OCI-LY7 (cell line): ENCODE measurements at regions not wholly inside any gene's neighbourhood (a gene's known extent, or its start where the extent isn't known, plus 50 kb on each side); places are given as distances from the start of the nearest gene placed in this dataset.

ENCODE experiments used
- BruUV-seq: library from RNA; stranded (reverse); fragments of 400-500 nt; replicated peaks from 2 replicates; lab custom pipeline; 2021; lab: Mats Ljungman, UMichigan
- CTCF ChIA-PET: fragments of 300-600 bp; sonication (Branson Sonifier 250); formaldehyde crosslinking; loops from one replicate; lab custom pipeline; 2022; ENCODE audit warnings: antibody characterized with exemption; ENCODE audit not compliant: unreplicated experiment; lab: Charles Lee
- POLR2A ChIA-PET: fragments of 300-600 bp; sonication (Branson Sonifier 250); formaldehyde crosslinking; loops from one replicate; lab custom pipeline; 2022; ENCODE audit warnings: antibody characterized with exemption; lab: Charles Lee
- DNase-seq: peaks from one replicate; pipeline ENCODE4 v3.0.0-alpha.2; 2015; ENCODE audit warnings: low spot score
- H2AFZ ChIP-seq: fragments of 200-600 bp; sonication (generic), shearing (Covaris generic); 2 replicates; pipeline ENCODE4 v1.6.1; 2014; ENCODE audit warnings: mild to moderate bottlenecking, antibody characterized with exemption, low read length, moderate library complexity
- H3K27ac ChIP-seq: fragments of 200-600 bp; sonication (generic); 2 replicates; pipeline ENCODE4 v1.5.1; 2014; ENCODE audit warnings: mixed run types, low read depth, mild to moderate bottlenecking, moderate library complexity, low read length, inconsistent platforms; ENCODE audit not compliant: poor library complexity, severe bottlenecking
- H3K36me3 ChIP-seq: fragments of 200-600 bp; sonication (generic); 2 replicates; pipeline ENCODE4 v1.6.1; 2014; ENCODE audit warnings: mild to moderate bottlenecking, antibody characterized with exemption, low read length, moderate library complexity, mixed read lengths; ENCODE audit not compliant: insufficient read depth
- H3K4me1 ChIP-seq: fragments of 200-600 bp; sonication (generic); 2 replicates; pipeline ENCODE4 v1.5.1; 2014; ENCODE audit warnings: mild to moderate bottlenecking, low read length; ENCODE audit not compliant: insufficient read depth, poor library complexity, severe bottlenecking
- H3K4me2 ChIP-seq: fragments of 200-600 bp; sonication (generic); 2 replicates; pipeline ENCODE4 v1.6.1; 2014; ENCODE audit warnings: mild to moderate bottlenecking, low read length
- H3K4me3 ChIP-seq: fragments of 200-600 bp; sonication (generic); 2 replicates; pipeline ENCODE4 v1.5.1; 2014; ENCODE audit warnings: mild to moderate bottlenecking, low read depth, low read length; ENCODE audit not compliant: poor library complexity, severe bottlenecking
- H3K79me2 ChIP-seq: fragments of 200-600 bp; sonication (generic); 2 replicates; pipeline ENCODE4 v1.6.1; 2016; ENCODE audit warnings: low read depth, mild to moderate bottlenecking, low read length, moderate library complexity, mixed read lengths; ENCODE audit not compliant: insufficient read depth
- H3K9me2 ChIP-seq: fragments of 200-600 bp; sonication (generic); 2 replicates; pipeline ENCODE4 v1.6.1; 2016; ENCODE audit warnings: mild to moderate bottlenecking, low read length, mixed read lengths; ENCODE audit not compliant: insufficient read depth
- H3K9me3 ChIP-seq: fragments of 200-600 bp; sonication (generic); 2 replicates; pipeline ENCODE4 v1.6.1; 2014; ENCODE audit warnings: mild to moderate bottlenecking, mixed run types, low read length, mixed read lengths
- H4K20me1 ChIP-seq: fragments of 200-600 bp; sonication (generic); 2 replicates; pipeline ENCODE4 v1.6.1; 2014; ENCODE audit warnings: mild to moderate bottlenecking, antibody characterized with exemption, low read length, moderate library complexity, mixed read lengths; ENCODE audit not compliant: insufficient read depth
- EZH2phosphoT487 ChIP-seq: fragments of 200-600 bp; sonication (generic); IDR thresholded peaks from 2 replicates; pipeline ENCODE4 v1.6.1; 2018; ENCODE audit warnings: low read depth, borderline replicate concordance, mild to moderate bottlenecking, mixed run types, antibody characterized with exemption, low read length, moderate library complexity, mixed read lengths
- intact Hi-C: fragments of 100-400 bp; cut with micrococcal nuclease; formaldehyde crosslinking; loops from one replicate; pipeline ENCODE4 v1.10.0; 2022; ENCODE audit not compliant: unreplicated experiment
- TF ChIP-seq, protein P1 (sequence below): fragments of 200-600 bp; sonication (generic); conservative IDR thresholded peaks from 2 replicates; pipeline ENCODE4 v1.5.1; 2014; ENCODE audit warnings: mild to moderate bottlenecking, antibody characterized with exemption, low read length, moderate library complexity, mixed read lengths

DNA sequence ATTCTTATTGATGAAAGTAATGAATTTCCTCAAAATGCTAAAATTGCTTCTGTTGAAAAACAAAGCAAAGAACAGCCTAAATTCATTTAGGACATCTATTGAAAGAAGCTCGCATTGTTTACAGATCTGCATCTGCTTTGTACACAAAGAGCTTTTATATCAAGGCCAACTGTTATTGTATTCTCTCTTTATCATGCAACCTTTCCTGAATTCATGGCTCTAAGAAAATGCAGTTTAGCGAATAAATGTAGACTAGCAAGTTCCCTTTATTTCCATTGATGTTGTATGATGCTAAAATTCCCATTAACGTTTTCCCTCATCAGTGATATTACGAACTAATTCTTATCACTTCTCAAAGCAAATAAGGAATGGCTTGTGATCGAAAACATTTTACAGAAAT, 446.3 kb downstream of the MID1IP1 start:
- no peaks in the 10 kb centered on the region for H3K36me3 ChIP-seq
- POLR2A ChIA-PET: interaction anchor here (0.6 kb wide), 1 partner anchor 19 kb away, joined by 3 read pairs; no protein-coding TSS in a partner anchor
- H2AFZ ChIP-seq: no peak overlapping the region
- H4K20me1 ChIP-seq: no peaks in the 10 kb centered on the region
- CTCF ChIA-PET: no interaction called here
- TF ChIP-seq, protein P1, sequence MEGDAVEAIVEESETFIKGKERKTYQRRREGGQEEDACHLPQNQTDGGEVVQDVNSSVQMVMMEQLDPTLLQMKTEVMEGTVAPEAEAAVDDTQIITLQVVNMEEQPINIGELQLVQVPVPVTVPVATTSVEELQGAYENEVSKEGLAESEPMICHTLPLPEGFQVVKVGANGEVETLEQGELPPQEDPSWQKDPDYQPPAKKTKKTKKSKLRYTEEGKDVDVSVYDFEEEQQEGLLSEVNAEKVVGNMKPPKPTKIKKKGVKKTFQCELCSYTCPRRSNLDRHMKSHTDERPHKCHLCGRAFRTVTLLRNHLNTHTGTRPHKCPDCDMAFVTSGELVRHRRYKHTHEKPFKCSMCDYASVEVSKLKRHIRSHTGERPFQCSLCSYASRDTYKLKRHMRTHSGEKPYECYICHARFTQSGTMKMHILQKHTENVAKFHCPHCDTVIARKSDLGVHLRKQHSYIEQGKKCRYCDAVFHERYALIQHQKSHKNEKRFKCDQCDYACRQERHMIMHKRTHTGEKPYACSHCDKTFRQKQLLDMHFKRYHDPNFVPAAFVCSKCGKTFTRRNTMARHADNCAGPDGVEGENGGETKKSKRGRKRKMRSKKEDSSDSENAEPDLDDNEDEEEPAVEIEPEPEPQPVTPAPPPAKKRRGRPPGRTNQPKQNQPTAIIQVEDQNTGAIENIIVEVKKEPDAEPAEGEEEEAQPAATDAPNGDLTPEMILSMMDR: no peak
- no peak for TF ChIP-seq EZH2phosphoT487
- no peak overlapping the region for H3K27ac ChIP-seq
- no peaks in the 10 kb centered on the region for H3K4me1 ChIP-seq
- H3K4me3 ChIP-seq: no peak overlapping the region
- no peaks in the 10 kb centered on the region for H3K79me2 ChIP-seq
- BruUV-seq: no TSS peak
- no peak for DNase-seq
- no peaks in the 10 kb centered on the region for H3K9me2 ChIP-seq
- no peak overlapping the region for H3K4me2 ChIP-seq
- intact Hi-C loops: no loop called here
- H3K9me3 ChIP-seq: no peaks in the 10 kb centered on the region

GRCh38 chrX:39248330-39248729, 447.1 kb downstream of the MID1IP1 start:
- POLR2A ChIA-PET: no interaction called here
- Histone ChIP-seq H3K9me2 (no peaks in the 10 kb centered on the region), H3K4me2 (no peak overlapping the region), H4K20me1 (no peaks in the 10 kb centered on the region), H3K4me3 (no peak overlapping the region), H2AFZ (no peak overlapping the region), H3K9me3 (no peaks in the 10 kb centered on the region), H3K4me1 (no peaks in the 10 kb centered on the region), H3K79me2 (no peaks in the 10 kb centered on the region), H3K36me3 (no peaks in the 10 kb centered on the region), H3K27ac (no peak overlapping the region)
- no peak for DNase-seq
- TF ChIP-seq, protein P1: no peak
- TF ChIP-seq EZH2phosphoT487: no peak
- CTCF ChIA-PET: no interaction called here
- intact Hi-C loops: no loop called here
- BruUV-seq: no TSS peak

DNA sequence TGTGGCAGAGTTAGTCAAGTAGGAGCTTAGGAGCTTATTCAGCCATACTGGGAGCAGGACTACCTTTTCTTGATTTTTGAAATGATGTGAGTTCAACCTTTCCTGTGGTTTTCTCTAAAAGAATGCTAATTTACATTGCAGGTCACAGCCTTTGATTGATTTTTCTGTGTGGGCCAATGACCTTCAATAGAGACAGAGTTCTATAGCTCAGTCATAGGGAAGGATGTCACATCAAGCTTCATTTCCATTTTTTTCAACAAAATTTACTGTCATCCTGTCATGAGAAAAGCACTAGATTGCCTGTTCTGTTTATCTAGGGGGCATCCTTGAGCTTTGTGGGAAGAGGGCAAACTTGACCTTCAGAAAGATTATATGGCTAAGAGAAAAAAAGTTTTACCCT, 448.7 kb downstream of the MID1IP1 start:
- Histone ChIP-seq H4K20me1 (no peaks in the 10 kb centered on the region), H3K36me3 (no peaks in the 10 kb centered on the region), H3K4me2 (no peak overlapping the region), H3K9me2 (no peaks in the 10 kb centered on the region), H2AFZ (no peak overlapping the region), H3K79me2 (no peaks in the 10 kb centered on the region), H3K9me3 (no peaks in the 10 kb centered on the region), H3K27ac (no peak overlapping the region), H3K4me1 (no peaks in the 10 kb centered on the region), H3K4me3 (no peak overlapping the region)
- no peak for DNase-seq
- intact Hi-C loops: no loop called here
- ChIA-PET CTCF (no interaction called here), POLR2A (interaction anchor here (0.5 to 1.2 kb wide), 2 partner anchors 11 to 270 kb away, joined by 3 to 4 read pairs; no protein-coding TSS in a partner anchor)
- TF ChIP-seq, protein P1: peak; percentile 24; the same call in 1 of the 2 replicates
- no peak for TF ChIP-seq EZH2phosphoT487
- no TSS peak for BruUV-seq
